Left forelimb (tissue), 1 donor: ENCODE measurements at regions not wholly inside any gene's neighbourhood (a gene's known extent, or its start where the extent isn't known, plus 50 kb on each side); places are given as distances from the start of the nearest gene placed in this dataset.
A peak's percentile ranks its signal among the peaks of the same experiment; 100 is the strongest.
"Not testable (repeated sequence)": the region's sequence is repeated elsewhere in the genome, so short reads cannot be mapped to it uniquely, and the experiment has no call there.

Experiments
- DNase-seq: peaks from one replicate; pipeline ENCODE4 v3.0.0-alpha.2; 2018; ENCODE audit warnings: low spot score

- DNase-seq: not testable (repeated sequence)
Measured at GRCh38 chrX:107296184-107296583, 89.8 kb downstream of the DNAAF6 start.

GRCh38 chrX:107298276-107298675 is 91.9 kb downstream of the DNAAF6 start:
- no peak for DNase-seq

- DNase-seq: no peak
Measured at GRCh38 chrX:107301253-107301652, 94.8 kb downstream of the DNAAF6 start.

GRCh38 chrX:107304141-107304540 is 97.7 kb downstream of the DNAAF6 start:
- no peak for DNase-seq

GRCh38 chrX:107323786-107324492 is 117.5 kb downstream of the DNAAF6 start:
- DNase-seq: no peak

GRCh38 chrX:107324493-107325310 is 118.3 kb downstream of the DNAAF6 start:
- peak; percentile 64 for DNase-seq

- DNase-seq: no peak
Measured at GRCh38 chrX:107325467-107325866, 119.1 kb downstream of the DNAAF6 start.

- DNase-seq: no peak
Measured at GRCh38 chrX:107348051-107348450, 101.4 kb upstream of the FRMPD3 start.

- no peak for DNase-seq
Measured at GRCh38 chrX:107348990-107349389, 100.5 kb upstream of the FRMPD3 start.

- no peak for DNase-seq
Measured at GRCh38 chrX:107355533-107355932, 93.9 kb upstream of the FRMPD3 start.

GRCh38 chrX:107360788-107361360 is 88.6 kb upstream of the FRMPD3 start:
- DNase-seq: no peak

- DNase-seq: not testable (repeated sequence)
Measured at GRCh38 chrX:107370185-107370584, 79.3 kb upstream of the FRMPD3 start.

- no peak for DNase-seq
Measured at GRCh38 chrX:107374132-107374531, 75.3 kb upstream of the FRMPD3 start.

GRCh38 chrX:107374831-107375230 is 74.6 kb upstream of the FRMPD3 start:
- DNase-seq: no peak

GRCh38 chrX:107376186-107376585 is 73.3 kb upstream of the FRMPD3 start:
- DNase-seq: not testable (repeated sequence)

GRCh38 chrX:107384397-107385105 is 64.9 kb upstream of the FRMPD3 start:
- DNase-seq: no peak

- DNase-seq: no peak
Measured at GRCh38 chrX:107389726-107390125, 59.7 kb upstream of the FRMPD3 start.

- DNase-seq: not testable (repeated sequence)
Measured at GRCh38 chrX:107393656-107394055, 55.8 kb upstream of the FRMPD3 start.

- no peak for DNase-seq
Measured at GRCh38 chrX:107396235-107396634, 53.2 kb upstream of the FRMPD3 start.

- no peak for DNase-seq
Measured at GRCh38 chrX:107396783-107397182, 52.7 kb upstream of the FRMPD3 start.

- no peak for DNase-seq
Measured at GRCh38 chrX:107398115-107398514, 51.3 kb upstream of the FRMPD3 start.
